Muscle of leg (tissue), 3 donors: ENCODE measurements at regions not wholly inside any gene's neighbourhood (a gene's known extent, or its start where the extent isn't known, plus 50 kb on each side); places are given as distances from the start of the nearest gene placed in this dataset.

Experiments
- DNase-seq: peaks from one replicate; pipeline ENCODE4 v3.0.0; 2013
- H3K27ac ChIP-seq: one replicate; pipeline ENCODE4 v1.5.1; 2013; ENCODE audit warnings: mild to moderate bottlenecking, low read length, control low read depth
- H3K27me3 ChIP-seq: one replicate; pipeline ENCODE4 v1.6.1; 2013; ENCODE audit warnings: low read length; ENCODE audit not compliant: control insufficient read depth, insufficient read depth
- H3K36me3 ChIP-seq: one replicate; pipeline ENCODE4 v1.6.1; 2013; ENCODE audit warnings: low read length; ENCODE audit not compliant: control insufficient read depth, insufficient read depth
- H3K4me1 ChIP-seq: one replicate; pipeline ENCODE4 v1.6.1; 2013; ENCODE audit warnings: low read length; ENCODE audit not compliant: control insufficient read depth, insufficient read depth
- H3K4me3 ChIP-seq: one replicate; pipeline ENCODE4 v1.5.1; 2013; ENCODE audit warnings: low read length, control low read depth
- H3K9me3 ChIP-seq: replicated peaks from 2 replicates; pipeline ENCODE4 v1.6.1; 2013; ENCODE audit warnings: low read depth, low read length; ENCODE audit not compliant: control insufficient read depth
- WGBS: methylation state at CpG from one replicate; pipeline ENCODE4 v1.1.5; 2013; ENCODE audit warnings: missing lambda C conversion rate; ENCODE audit not compliant: insufficient coverage; 5-methylcytosine and 5-hydroxymethylcytosine counted together

DNA sequence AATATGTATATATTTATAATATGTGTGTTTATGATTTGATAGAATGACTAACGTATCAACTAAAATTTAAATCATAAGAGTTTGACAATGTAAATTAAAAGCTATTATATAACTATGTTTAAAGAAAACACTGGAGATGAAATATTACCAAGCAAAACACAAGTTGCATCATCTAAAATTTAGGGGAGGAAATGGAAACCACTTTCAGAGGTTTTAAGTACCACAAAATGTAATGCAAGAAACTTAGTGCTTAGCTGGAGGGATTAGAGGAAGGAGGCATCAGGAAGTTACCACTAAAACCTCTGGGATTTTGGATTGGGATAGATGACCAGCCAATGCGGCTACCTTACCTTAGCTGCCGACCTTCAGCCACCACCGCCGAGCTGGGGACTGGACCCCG, 1192.1 kb upstream of the PRKX start:
- Histone ChIP-seq H3K27me3 (no peaks in the 10 kb centered on the region), H3K9me3 (no peaks in the 10 kb centered on the region), H3K4me1 (no peaks in the 10 kb centered on the region), H3K4me3 (no peak overlapping the region), H3K27ac (no peak overlapping the region), H3K36me3 (no peaks in the 10 kb centered on the region)
- DNase-seq = no peak
- WGBS = 94% methylated on average over 5 of the region's 6 CpGs

DNA sequence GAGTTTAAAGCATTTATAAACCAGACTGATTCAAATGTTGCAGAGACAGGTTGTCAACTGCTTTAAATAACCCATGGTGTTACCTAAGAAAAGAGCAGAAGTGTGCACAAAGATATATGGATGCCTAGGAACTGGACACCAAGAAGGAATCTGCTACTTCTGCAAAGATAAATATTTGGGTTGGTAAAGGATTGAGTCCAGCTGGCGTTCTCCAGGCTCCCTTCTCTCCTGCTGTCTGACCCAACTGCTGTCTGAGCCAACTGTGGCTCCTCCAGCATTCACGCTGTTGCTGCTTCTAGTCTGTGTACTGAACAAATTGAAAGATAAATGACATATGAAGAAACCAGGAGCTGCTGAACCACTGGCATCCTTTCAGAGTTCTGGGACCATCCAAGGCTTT, 1167.8 kb upstream of the PRKX start:
- no peaks in the 10 kb centered on the region for H3K9me3 ChIP-seq
- H3K36me3 ChIP-seq = no peaks in the 10 kb centered on the region
- no peak overlapping the region for H3K27ac ChIP-seq
- no peaks in the 10 kb centered on the region for H3K4me1 ChIP-seq
- no CpG with 5 or more reads among the region's 2 CpGs for WGBS
- H3K27me3 ChIP-seq = no peaks in the 10 kb centered on the region
- H3K4me3 ChIP-seq = no peak overlapping the region
- no peak for DNase-seq

DNA sequence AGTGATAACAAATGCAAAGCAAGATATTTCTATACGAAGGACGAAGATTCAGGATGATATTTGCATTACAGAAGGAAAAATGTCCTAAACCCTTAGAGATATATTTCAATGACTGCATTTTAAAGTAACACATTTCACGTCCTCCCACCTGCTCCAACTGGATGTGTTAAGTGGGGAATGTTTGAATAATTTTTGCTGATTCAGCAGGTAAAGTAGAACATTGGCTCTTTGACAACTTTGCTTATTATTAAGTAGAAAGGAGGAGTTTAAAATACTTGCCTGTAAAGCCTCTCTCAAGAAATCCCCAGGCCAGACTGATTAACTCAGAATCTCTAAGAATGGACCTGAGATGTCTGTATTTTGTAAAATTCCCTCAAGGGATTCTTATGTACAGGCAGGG, 1165.2 kb upstream of the PRKX start:
- WGBS = no CpG with 5 or more reads among the region's 3 CpGs
- Histone ChIP-seq H3K27me3 (no peaks in the 10 kb centered on the region), H3K4me1 (no peaks in the 10 kb centered on the region), H3K9me3 (no peaks in the 10 kb centered on the region), H3K36me3 (no peaks in the 10 kb centered on the region), H3K27ac (no peak overlapping the region), H3K4me3 (no peak overlapping the region)
- DNase-seq = no peak

DNA sequence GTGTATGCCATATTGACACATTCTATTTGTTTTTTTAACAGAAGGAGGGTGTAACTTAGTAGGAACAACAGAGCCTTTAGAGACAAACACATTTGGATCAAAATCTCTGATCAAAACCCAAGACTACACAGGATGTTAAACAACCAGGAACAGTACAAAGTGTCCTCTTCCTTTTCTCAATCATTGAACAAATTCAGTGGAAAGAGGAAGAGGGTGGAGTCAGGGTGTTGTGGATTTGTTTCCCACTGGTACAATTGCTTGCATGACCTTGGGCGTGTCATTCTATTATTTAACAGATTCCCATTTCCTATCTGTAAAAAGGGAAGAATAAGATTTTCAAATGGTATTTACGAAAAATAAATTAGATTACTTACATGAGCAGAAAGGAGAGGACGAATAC, 1162.8 kb upstream of the PRKX start:
- no peaks in the 10 kb centered on the region for H3K4me1 ChIP-seq
- H3K36me3 ChIP-seq = no peaks in the 10 kb centered on the region
- no peak overlapping the region for H3K4me3 ChIP-seq
- WGBS = no CpG with 5 or more reads among the region's 3 CpGs
- no peaks in the 10 kb centered on the region for H3K9me3 ChIP-seq
- H3K27me3 ChIP-seq = no peaks in the 10 kb centered on the region
- H3K27ac ChIP-seq = no peak overlapping the region
- no peak for DNase-seq

DNA sequence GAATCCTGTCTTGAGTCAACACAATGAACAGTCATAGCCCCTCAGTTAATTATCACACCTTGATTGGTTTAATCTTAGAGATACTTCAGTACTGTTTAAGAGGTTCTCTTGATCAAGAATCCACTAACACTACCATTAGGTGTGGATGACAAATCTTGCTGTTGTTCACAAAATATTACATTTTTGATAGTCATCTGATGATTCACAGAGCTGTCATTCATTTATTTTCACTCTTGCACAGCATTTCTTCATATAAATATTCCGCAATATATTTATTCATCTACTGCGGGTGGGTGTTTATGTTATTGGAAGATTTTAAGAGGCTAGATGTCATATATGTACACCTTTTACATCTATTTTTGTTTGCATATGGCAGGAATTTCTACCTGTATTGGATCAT, 1138.1 kb upstream of the PRKX start:
- Histone ChIP-seq H3K36me3 (no peaks in the 10 kb centered on the region), H3K27me3 (no peaks in the 10 kb centered on the region), H3K9me3 (no peaks in the 10 kb centered on the region), H3K4me1 (no peaks in the 10 kb centered on the region), H3K4me3 (no peak overlapping the region), H3K27ac (no peak overlapping the region)
- WGBS = no CpG with 5 or more reads among the region's 2 CpGs
- DNase-seq = no peak

DNA sequence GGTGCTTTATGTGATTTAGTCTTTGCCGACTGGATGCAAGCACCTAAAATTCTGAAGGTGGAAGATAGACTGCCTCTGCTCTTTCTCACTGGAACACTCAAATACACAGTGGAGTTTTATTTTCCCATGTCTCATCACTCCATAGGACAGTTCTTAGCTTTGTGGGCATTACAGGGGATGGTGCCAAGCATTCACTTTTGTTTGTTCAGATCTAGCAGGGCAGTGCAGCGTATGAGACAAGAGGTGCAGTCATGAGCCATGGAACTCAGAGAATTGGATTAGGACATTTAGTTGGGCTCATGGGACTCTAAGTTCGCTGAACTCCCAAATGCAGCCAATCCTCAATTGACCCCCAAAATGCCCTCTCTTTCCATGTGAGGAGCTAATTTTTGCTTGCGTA, 1136.9 kb upstream of the PRKX start:
- Histone ChIP-seq H3K36me3 (no peaks in the 10 kb centered on the region), H3K9me3 (no peaks in the 10 kb centered on the region), H3K27ac (no peak overlapping the region), H3K4me3 (no peak overlapping the region), H3K27me3 (no peaks in the 10 kb centered on the region), H3K4me1 (no peaks in the 10 kb centered on the region)
- WGBS = no CpG with 5 or more reads among the region's 4 CpGs
- DNase-seq = no peak

DNA sequence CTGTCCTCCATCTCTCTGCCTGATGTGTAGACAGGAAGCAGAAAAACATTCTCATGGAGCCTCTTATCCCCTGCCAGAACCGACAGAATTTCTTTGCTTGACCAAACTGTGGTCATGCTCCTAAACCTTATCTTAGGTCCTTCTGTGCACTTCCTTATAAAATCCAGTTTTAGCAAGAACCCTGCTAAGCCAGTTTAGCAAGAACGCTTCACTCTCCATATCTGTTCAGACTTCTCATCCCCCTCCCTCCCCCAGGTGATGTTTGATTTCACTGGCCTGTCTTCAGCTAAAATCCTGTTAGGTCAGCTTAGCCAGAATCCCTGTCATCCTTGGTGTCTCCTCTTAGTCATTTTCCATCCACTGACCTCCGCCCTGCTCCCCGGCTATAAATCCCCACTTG, 1130.9 kb upstream of the PRKX start:
- H3K27ac ChIP-seq = no peak overlapping the region
- no peaks in the 10 kb centered on the region for H3K4me1 ChIP-seq
- WGBS = 84% methylated on average over 4 of the region's 4 CpGs
- no peaks in the 10 kb centered on the region for H3K36me3 ChIP-seq
- H3K9me3 ChIP-seq = no peaks in the 10 kb centered on the region
- DNase-seq = no peak
- H3K27me3 ChIP-seq = no peaks in the 10 kb centered on the region
- no peak overlapping the region for H3K4me3 ChIP-seq

DNA sequence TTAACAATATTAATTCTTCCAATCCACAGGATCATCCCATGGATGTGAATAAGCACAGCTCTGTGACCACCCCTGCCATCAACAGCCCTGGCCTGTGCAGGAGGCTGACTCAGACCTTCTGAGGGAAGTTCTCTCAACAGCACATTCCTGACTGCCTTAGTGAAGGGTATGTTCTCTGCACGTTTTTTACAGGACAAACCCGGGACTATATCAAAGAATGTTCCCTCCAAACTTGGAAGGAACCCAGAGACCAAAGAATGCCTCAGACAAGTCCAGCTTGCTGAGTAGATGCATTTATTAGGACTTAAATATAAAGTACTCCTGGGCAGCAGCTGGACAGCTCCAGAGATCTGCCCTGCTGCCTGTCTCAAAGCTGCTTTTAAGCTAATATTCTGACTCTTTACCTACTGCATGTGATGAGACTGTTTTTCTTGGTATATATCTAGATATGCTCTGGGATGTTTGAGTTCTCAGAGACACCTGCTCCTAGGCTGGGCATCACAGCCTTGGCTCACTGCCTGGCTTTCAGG, 1127.8 kb upstream of the PRKX start:
- H3K27ac ChIP-seq = no peak overlapping the region
- no peak for DNase-seq
- H3K4me3 ChIP-seq = no peak overlapping the region
- no peaks in the 10 kb centered on the region for H3K36me3 ChIP-seq
- H3K9me3 ChIP-seq = no peaks in the 10 kb centered on the region
- H3K27me3 ChIP-seq = no peaks in the 10 kb centered on the region
- no peaks in the 10 kb centered on the region for H3K4me1 ChIP-seq
- no CpG with 5 or more reads among the region's 2 CpGs for WGBS

DNA sequence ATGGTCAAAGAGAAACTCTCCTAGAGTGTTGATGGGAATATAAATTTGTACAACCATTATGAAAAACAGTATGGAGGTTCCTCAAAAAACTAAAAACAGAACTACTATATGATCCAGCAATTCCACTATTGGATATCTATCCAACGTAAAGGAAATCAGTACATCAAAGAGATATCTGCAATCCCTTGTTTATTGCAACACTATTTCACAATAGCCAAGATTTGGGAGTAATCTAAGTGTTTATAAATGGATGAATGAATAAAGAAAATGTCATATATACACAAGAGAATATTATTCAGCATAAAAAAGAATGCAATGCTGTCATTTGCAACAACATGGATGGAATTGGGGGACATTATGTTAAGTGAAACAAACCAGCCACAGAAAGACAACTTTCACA, 1118.1 kb upstream of the PRKX start:
- Histone ChIP-seq H3K9me3 (peaks cover 3% of the 10 kb centered on the region), H3K27me3 (no peaks in the 10 kb centered on the region), H3K36me3 (no peaks in the 10 kb centered on the region), H3K27ac (no peak overlapping the region), H3K4me3 (no peak overlapping the region), H3K4me1 (no peaks in the 10 kb centered on the region)
- no peak for DNase-seq
- no CpG with 5 or more reads among the region's 1 CpG for WGBS

DNA sequence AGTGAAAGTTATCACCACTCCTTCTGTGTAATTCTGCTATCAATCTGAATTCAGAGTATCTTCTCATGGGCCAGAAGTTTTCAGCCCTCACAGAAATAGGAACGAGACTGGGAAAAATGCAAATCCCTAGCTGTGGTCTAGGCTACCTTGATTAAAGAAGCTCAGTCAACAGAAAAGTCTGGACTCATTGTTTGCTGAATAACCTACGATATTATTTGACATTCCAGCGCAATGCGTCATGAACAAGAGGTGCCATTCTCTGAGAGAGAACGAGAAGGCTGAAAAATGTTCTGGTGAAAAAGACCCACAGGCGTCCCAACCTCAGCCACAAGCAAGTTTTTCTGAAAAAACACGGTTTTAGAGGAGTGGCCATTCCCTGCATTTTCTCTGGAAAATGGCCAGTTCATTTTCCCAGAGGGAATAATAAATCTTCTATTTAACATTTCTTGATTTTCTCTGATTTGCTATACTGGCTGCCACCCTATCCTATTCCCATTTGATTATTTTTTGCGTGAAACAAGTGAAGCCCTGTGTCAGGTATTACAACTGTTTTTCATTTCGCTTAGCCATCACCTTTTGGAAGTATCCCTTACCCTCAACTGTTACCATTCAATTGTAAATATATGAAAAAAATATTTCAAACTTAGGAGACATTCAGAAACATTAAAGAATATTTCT, 1117.6 kb upstream of the PRKX start:
- H3K4me3 ChIP-seq = no peak overlapping the region
- H3K27me3 ChIP-seq = no peaks in the 10 kb centered on the region
- H3K9me3 ChIP-seq = peaks cover 3% of the 10 kb centered on the region
- DNase-seq = no peak
- H3K36me3 ChIP-seq = no peaks in the 10 kb centered on the region
- WGBS = 90% methylated on average over 3 of the region's 9 CpGs
- H3K4me1 ChIP-seq = no peaks in the 10 kb centered on the region
- no peak overlapping the region for H3K27ac ChIP-seq

DNA sequence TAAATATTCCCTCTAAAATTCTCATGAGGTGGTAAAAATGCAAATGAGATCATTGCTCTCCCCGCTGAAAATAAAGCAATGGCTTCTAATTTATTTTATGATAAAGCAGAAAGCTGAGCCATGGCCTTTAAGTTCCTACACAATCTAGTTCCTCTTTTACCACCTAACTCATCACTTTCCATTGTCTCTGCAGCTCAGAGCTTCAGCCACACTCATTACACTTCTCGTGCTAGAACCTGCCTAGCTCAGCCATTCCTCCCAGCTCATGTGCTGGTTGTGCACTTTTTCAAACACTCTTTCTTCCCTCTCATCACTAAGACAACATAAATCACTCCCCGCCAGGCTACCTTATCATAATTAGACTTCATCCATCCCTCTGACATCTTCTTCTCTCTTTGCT, 1112.1 kb upstream of the PRKX start:
- Histone ChIP-seq H3K4me1 (no peaks in the 10 kb centered on the region), H3K27ac (no peak overlapping the region), H3K27me3 (no peaks in the 10 kb centered on the region), H3K4me3 (no peak overlapping the region), H3K36me3 (no peaks in the 10 kb centered on the region), H3K9me3 (no peaks in the 10 kb centered on the region)
- WGBS = 50% methylated on average over 2 of the region's 3 CpGs
- DNase-seq = peak; percentile 67
